Hepatocyte (in vitro differentiated cells): ENCODE measurements at regions not wholly inside any gene's neighbourhood (a gene's known extent, or its start where the extent isn't known, plus 50 kb on each side); places are given as distances from the start of the nearest gene placed in this dataset.

ENCODE experiments used
- DNase-seq: peaks from one replicate; pipeline ENCODE4 v3.0.0-alpha.2; 2016; ENCODE audit warnings: low spot score
- H2AFZ ChIP-seq: fragments of 200-600 bp; sonication (generic); 2 replicates; pipeline ENCODE4 v1.6.0; 2016; ENCODE audit warnings: antibody characterized with exemption, mild to moderate bottlenecking
- H3K27ac ChIP-seq: fragments of 200-600 bp; sonication (generic); 2 replicates; pipeline ENCODE4 v1.5.1; 2016; ENCODE audit warnings: mild to moderate bottlenecking
- H3K27me3 ChIP-seq: fragments of 200-600 bp; sonication (generic); 2 replicates; pipeline ENCODE4 v1.6.1; 2016
- H3K36me3 ChIP-seq: fragments of 200-600 bp; sonication (generic); replicated peaks from 2 replicates; pipeline ENCODE4 v1.5.1; 2016; ENCODE audit warnings: low read depth; ENCODE audit not compliant: insufficient read depth
- H3K4me1 ChIP-seq: fragments of 200-600 bp; sonication (generic); 2 replicates; pipeline ENCODE4 v1.5.1; 2016; ENCODE audit warnings: mild to moderate bottlenecking, moderate library complexity; ENCODE audit not compliant: insufficient read depth
- H3K4me2 ChIP-seq: fragments of 200-600 bp; sonication (generic); 2 replicates; pipeline ENCODE4 v1.6.0; 2016
- H3K4me3 ChIP-seq: fragments of 200-600 bp; sonication (generic); 2 replicates; pipeline ENCODE4 v1.5.1; 2016; ENCODE audit warnings: mild to moderate bottlenecking
- H3K79me2 ChIP-seq: fragments of 200-600 bp; sonication (generic); 2 replicates; pipeline ENCODE4 v1.6.0; 2017; ENCODE audit warnings: mild to moderate bottlenecking
- H3K9me2 ChIP-seq: fragments of 200-600 bp; sonication (generic); replicated peaks from 2 replicates; pipeline ENCODE4 v1.6.0; 2017; ENCODE audit warnings: mild to moderate bottlenecking; ENCODE audit not compliant: insufficient read depth
- H3K9me3 ChIP-seq: fragments of 200-600 bp; sonication (generic); 2 replicates; pipeline ENCODE4 v1.5.1; 2016; ENCODE audit warnings: low read depth, mild to moderate bottlenecking
- H4K20me1 ChIP-seq: fragments of 200-600 bp; sonication (generic); 2 replicates; pipeline ENCODE4 v1.6.0; 2016; ENCODE audit warnings: mild to moderate bottlenecking; ENCODE audit not compliant: insufficient read depth, poor library complexity, severe bottlenecking
- EZH2 ChIP-seq: fragments of 200-600 bp; sonication (generic); IDR thresholded peaks from 2 replicates; pipeline ENCODE4 v1.6.1; 2016; ENCODE audit warnings: antibody characterized with exemption, mild to moderate bottlenecking, borderline replicate concordance
- EZH2phosphoT487 ChIP-seq: fragments of 200-600 bp; sonication (generic); IDR thresholded peaks from one replicate; pipeline ENCODE4 v1.6.1; 2018; ENCODE audit warnings: antibody characterized with exemption, mild to moderate bottlenecking, low read depth, moderate library complexity; ENCODE audit not compliant: unreplicated experiment, severe bottlenecking
- WGBS: methylation state at CpG from one replicate; pipeline ENCODE4 v1.1.6; 2016; ENCODE audit warnings: low lambda C conversion rate; ENCODE audit errors: missing lambda C conversion rate; 5-methylcytosine and 5-hydroxymethylcytosine counted together
- TF ChIP-seq, protein P1 (sequence below): fragments of 200-600 bp; sonication (generic); IDR thresholded peaks from 2 replicates; pipeline ENCODE4 v1.5.1; 2016; ENCODE audit warnings: antibody characterized with exemption, mild to moderate bottlenecking; ENCODE audit not compliant: poor library complexity

DNA sequence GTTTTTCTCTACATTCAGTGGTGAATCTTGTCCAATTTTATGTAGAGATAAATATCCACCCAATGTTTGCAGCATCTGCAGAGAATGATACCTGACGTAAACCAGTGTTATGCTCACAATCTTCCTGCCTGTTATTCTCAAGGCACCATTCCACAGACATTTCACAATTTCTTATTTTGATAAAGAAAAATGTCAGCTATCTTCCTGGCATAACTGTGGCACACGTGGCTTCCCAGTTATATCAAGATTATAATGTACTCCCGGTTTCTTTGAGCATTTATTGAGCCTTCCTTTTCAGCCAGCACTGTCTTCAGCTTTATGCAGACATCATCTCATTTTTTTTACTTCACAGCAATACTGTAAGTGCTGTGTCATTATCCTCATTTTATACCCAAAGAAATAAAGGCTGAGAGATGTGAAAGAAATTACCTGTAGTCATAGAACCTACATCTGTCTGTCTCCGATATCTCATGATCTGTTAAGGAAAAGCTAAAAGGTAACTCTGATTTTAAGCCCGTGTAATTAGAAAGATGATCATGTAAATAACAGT lies 1300.8 kb upstream of the TENM3 start:
- Histone ChIP-seq H4K20me1 (no peaks in the 10 kb centered on the region), H3K27me3 (no peaks in the 10 kb centered on the region), H3K9me2 (no peaks in the 10 kb centered on the region), H3K9me3 (no peaks in the 10 kb centered on the region), H3K27ac (no peak overlapping the region), H3K4me2 (no peak overlapping the region), H3K36me3 (no peaks in the 10 kb centered on the region), H2AFZ (no peak overlapping the region), H3K79me2 (no peaks in the 10 kb centered on the region), H3K4me3 (no peak overlapping the region), H3K4me1 (no peaks in the 10 kb centered on the region)
- DNase-seq, result no peak
- WGBS, result 91% methylated on average over 5 of the region's 5 CpGs
- no peak for TF ChIP-seq EZH2
- TF ChIP-seq EZH2phosphoT487, result no peak
- TF ChIP-seq, protein P1, sequence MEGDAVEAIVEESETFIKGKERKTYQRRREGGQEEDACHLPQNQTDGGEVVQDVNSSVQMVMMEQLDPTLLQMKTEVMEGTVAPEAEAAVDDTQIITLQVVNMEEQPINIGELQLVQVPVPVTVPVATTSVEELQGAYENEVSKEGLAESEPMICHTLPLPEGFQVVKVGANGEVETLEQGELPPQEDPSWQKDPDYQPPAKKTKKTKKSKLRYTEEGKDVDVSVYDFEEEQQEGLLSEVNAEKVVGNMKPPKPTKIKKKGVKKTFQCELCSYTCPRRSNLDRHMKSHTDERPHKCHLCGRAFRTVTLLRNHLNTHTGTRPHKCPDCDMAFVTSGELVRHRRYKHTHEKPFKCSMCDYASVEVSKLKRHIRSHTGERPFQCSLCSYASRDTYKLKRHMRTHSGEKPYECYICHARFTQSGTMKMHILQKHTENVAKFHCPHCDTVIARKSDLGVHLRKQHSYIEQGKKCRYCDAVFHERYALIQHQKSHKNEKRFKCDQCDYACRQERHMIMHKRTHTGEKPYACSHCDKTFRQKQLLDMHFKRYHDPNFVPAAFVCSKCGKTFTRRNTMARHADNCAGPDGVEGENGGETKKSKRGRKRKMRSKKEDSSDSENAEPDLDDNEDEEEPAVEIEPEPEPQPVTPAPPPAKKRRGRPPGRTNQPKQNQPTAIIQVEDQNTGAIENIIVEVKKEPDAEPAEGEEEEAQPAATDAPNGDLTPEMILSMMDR, result no peak

DNA sequence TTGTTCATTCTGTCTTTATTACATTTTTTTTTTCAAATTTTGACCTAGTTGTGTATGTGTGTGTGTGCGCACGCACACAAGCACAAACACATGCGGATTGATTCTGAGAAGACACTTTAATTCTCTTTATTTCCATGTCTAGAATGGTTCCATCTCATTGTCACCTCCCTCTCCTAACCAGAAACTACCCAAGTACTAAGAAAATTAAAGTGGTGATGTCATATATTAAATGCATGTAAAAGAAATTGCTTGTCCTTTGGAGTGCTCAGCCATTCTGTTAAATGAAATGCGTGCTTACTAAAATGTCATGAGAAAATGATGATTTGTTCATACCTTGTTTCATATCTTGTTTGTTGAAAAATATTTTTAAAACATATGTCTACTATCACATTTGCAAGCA lies 1297.0 kb upstream of the TENM3 start:
- Histone ChIP-seq H3K79me2 (no peaks in the 10 kb centered on the region), H4K20me1 (no peaks in the 10 kb centered on the region), H3K36me3 (no peaks in the 10 kb centered on the region), H3K9me2 (no peaks in the 10 kb centered on the region), H3K9me3 (no peaks in the 10 kb centered on the region), H3K4me3 (no peak overlapping the region), H3K27me3 (no peaks in the 10 kb centered on the region), H3K4me1 (no peaks in the 10 kb centered on the region), H3K4me2 (no peak overlapping the region), H2AFZ (no peak overlapping the region), H3K27ac (no peak overlapping the region)
- WGBS, result 98% methylated on average over 4 of the region's 4 CpGs
- TF ChIP-seq, protein P1, result no peak
- TF ChIP-seq EZH2phosphoT487, result no peak
- TF ChIP-seq EZH2, result no peak
- no peak for DNase-seq

DNA sequence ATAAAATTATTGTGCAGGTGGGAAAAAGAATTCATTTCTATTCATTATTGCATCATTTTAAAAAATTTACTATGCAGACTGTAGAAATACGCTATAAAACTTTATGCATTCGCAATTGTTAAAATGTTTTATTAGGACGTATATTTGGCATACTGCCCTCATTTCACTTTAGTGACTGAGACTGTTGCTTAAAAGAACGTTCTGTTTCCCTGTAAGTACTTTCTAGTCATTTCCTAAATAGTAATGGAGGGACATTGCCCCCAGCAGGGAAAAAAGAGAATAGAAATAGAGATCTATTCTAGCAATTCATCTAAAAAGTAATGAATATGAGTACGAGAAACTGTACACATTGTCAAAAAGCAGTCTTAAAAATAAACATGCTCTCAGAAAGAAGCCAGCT lies 1295.8 kb upstream of the TENM3 start:
- H3K36me3 ChIP-seq, result no peaks in the 10 kb centered on the region
- H4K20me1 ChIP-seq, result no peaks in the 10 kb centered on the region
- no peaks in the 10 kb centered on the region for H3K79me2 ChIP-seq
- no peaks in the 10 kb centered on the region for H3K27me3 ChIP-seq
- TF ChIP-seq EZH2 (no peak), EZH2phosphoT487 (no peak)
- TF ChIP-seq, protein P1, result peak; percentile 40
- no peak overlapping the region for H3K4me2 ChIP-seq
- no peak overlapping the region for H3K4me3 ChIP-seq
- no peaks in the 10 kb centered on the region for H3K4me1 ChIP-seq
- H2AFZ ChIP-seq, result no peak overlapping the region
- WGBS, result 51% methylated on average over 5 of the region's 5 CpGs
- H3K9me3 ChIP-seq, result no peaks in the 10 kb centered on the region
- H3K9me2 ChIP-seq, result no peaks in the 10 kb centered on the region
- peak; percentile 24 for DNase-seq
- no peak overlapping the region for H3K27ac ChIP-seq
